ENCODE measurements at regions not wholly inside any gene's neighbourhood (a gene's known extent, or its start where the extent isn't known, plus 50 kb on each side); places are given as distances from the start of the nearest gene placed in this dataset.

DNA sequence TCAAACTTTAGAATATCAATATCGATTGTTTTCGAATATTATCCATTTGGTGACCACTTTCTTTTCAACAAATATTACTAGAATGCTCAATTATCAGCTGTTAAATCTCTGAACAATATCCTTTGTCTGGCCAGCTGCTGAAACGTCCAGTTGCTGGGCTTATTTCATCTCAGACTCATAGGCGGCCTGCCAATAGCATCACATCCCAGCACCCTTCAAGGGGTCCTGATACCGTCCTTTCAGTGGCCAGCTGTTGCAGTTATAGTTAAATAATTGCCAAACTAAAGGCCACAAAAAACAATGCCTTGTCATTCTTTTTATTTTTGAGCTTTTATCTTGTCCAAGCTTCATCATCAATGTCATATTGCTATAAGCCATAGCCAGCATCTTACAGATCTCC lies 1006.8 kb upstream of the MANEA start:
- Histone ChIP-seq H3K9me3 (ENCODE audit: control insufficient read depth, low read depth, low read length) (no peaks in the 10 kb centered on the region), H3K4me1 (ENCODE audit: control insufficient read depth, extremely low read depth, insufficient read depth, low read length) (no peaks in the 10 kb centered on the region), H3K79me2 (ENCODE audit: control insufficient read depth, insufficient read depth, low read length) (no peaks in the 10 kb centered on the region), H3K27ac (ENCODE audit: control insufficient read depth, insufficient read depth, low read length) (no peak overlapping the region), H3K27me3 (ENCODE audit: control insufficient read depth, extremely low read depth, insufficient read depth, low read length) (no peaks in the 10 kb centered on the region), H3K4me3 (ENCODE audit: control insufficient read depth in 2 of 3, extremely low read depth in 1 of 3, insufficient read depth in 2 of 3, low read depth in 1 of 3, low read length in 3 of 3) (no peak overlapping the region), H2AFZ (ENCODE audit: control insufficient read depth, low read length) (no peak overlapping the region), H4K20me1 (ENCODE audit: control insufficient read depth, extremely low read depth, insufficient read depth, low read length) (no peaks in the 10 kb centered on the region), H3K36me3 (ENCODE audit: control insufficient read depth in 2 of 2, extremely low read depth in 1 of 2, insufficient read depth in 2 of 2, low read length in 2 of 2) (no peaks in the 10 kb centered on the region), H3K9me1 (ENCODE audit: control insufficient read depth, extremely low read depth, insufficient read depth, low read length) (no peaks in the 10 kb centered on the region), H3K4me2 (ENCODE audit: control insufficient read depth, extremely low read depth, insufficient read depth, low read depth, low read length) (no peak overlapping the region), H3K9ac (ENCODE audit: control insufficient read depth, extremely low read depth, insufficient read depth, low read length) (no peak overlapping the region)
- no peak for DNase-seq (ENCODE audit: low read depth, low spot score)
- dilution Hi-C loops (cut with MboI; ENCODE audit: extremely low pct_ligation_motif_present, low sequenced_read_pairs): no loop called here
- no peak for FAIRE-seq
- no peak for TF ChIP-seq EZH2 (IDR thresholded peaks at IDR 0.05; ENCODE audit: low read length)
- TF ChIP-seq, protein P1, sequence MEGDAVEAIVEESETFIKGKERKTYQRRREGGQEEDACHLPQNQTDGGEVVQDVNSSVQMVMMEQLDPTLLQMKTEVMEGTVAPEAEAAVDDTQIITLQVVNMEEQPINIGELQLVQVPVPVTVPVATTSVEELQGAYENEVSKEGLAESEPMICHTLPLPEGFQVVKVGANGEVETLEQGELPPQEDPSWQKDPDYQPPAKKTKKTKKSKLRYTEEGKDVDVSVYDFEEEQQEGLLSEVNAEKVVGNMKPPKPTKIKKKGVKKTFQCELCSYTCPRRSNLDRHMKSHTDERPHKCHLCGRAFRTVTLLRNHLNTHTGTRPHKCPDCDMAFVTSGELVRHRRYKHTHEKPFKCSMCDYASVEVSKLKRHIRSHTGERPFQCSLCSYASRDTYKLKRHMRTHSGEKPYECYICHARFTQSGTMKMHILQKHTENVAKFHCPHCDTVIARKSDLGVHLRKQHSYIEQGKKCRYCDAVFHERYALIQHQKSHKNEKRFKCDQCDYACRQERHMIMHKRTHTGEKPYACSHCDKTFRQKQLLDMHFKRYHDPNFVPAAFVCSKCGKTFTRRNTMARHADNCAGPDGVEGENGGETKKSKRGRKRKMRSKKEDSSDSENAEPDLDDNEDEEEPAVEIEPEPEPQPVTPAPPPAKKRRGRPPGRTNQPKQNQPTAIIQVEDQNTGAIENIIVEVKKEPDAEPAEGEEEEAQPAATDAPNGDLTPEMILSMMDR (optimal IDR thresholded peaks at IDR 0.05 in 1 of 3, IDR thresholded peaks at IDR 0.05 in 1 of 3, conservative IDR thresholded peaks at IDR 0.05 in 1 of 3; ENCODE audit: extremely low read depth in 1 of 3, insufficient read depth in 2 of 3, low read length in 3 of 3): no peak

DNA sequence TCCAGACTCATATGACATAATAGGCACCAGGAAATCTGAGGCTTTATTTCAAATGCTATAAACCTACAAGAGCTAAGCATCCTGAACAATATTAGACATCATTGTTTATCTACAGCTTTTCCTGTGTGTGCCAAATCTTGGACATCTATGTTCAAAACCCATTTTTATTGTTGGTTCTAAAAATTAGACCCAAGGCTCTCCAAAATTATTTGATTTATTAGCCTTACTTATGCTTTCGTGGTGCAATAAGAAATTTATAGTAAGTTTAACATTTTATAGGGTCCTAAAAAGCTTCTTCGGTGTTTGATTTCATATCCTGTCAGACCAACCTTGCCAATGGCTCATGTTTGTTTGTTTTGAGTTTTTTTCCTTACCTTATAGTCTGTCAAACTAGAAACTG lies 1014.5 kb upstream of the MANEA start:
- DNase-seq (ENCODE audit: low read depth, low spot score) (no peak), FAIRE-seq (no peak)
- Histone ChIP-seq H3K4me3 (ENCODE audit: control insufficient read depth in 2 of 3, extremely low read depth in 1 of 3, insufficient read depth in 2 of 3, low read depth in 1 of 3, low read length in 3 of 3) (no peak overlapping the region), H3K9me3 (ENCODE audit: control insufficient read depth, low read depth, low read length) (no peaks in the 10 kb centered on the region), H3K4me1 (ENCODE audit: control insufficient read depth, extremely low read depth, insufficient read depth, low read length) (no peaks in the 10 kb centered on the region), H4K20me1 (ENCODE audit: control insufficient read depth, extremely low read depth, insufficient read depth, low read length) (no peaks in the 10 kb centered on the region), H3K9me1 (ENCODE audit: control insufficient read depth, extremely low read depth, insufficient read depth, low read length) (no peaks in the 10 kb centered on the region), H3K27ac (ENCODE audit: control insufficient read depth, insufficient read depth, low read length) (no peak overlapping the region), H3K27me3 (ENCODE audit: control insufficient read depth, extremely low read depth, insufficient read depth, low read length) (no peaks in the 10 kb centered on the region), H3K79me2 (ENCODE audit: control insufficient read depth, insufficient read depth, low read length) (no peaks in the 10 kb centered on the region), H3K9ac (ENCODE audit: control insufficient read depth, extremely low read depth, insufficient read depth, low read length) (no peak overlapping the region), H3K4me2 (ENCODE audit: control insufficient read depth, extremely low read depth, insufficient read depth, low read depth, low read length) (no peak overlapping the region), H3K36me3 (ENCODE audit: control insufficient read depth in 2 of 2, extremely low read depth in 1 of 2, insufficient read depth in 2 of 2, low read length in 2 of 2) (no peaks in the 10 kb centered on the region), H2AFZ (ENCODE audit: control insufficient read depth, low read length) (no peak overlapping the region)
- dilution Hi-C loops (cut with MboI; ENCODE audit: extremely low pct_ligation_motif_present, low sequenced_read_pairs): no loop called here
- TF ChIP-seq EZH2 (IDR thresholded peaks at IDR 0.05; ENCODE audit: low read length): no peak
- TF ChIP-seq, protein P1 (optimal IDR thresholded peaks at IDR 0.05 in 1 of 3, IDR thresholded peaks at IDR 0.05 in 1 of 3, conservative IDR thresholded peaks at IDR 0.05 in 1 of 3; ENCODE audit: extremely low read depth in 1 of 3, insufficient read depth in 2 of 3, low read length in 3 of 3): no peak
